MM.1S (cell line): ENCODE measurements at regions not wholly inside any gene's neighbourhood (a gene's known extent, or its start where the extent isn't known, plus 50 kb on each side); places are given as distances from the start of the nearest gene placed in this dataset.
"Not testable (repeated sequence)": the region's sequence is repeated elsewhere in the genome, so short reads cannot be mapped to it uniquely, and the experiment has no call there.

Source experiments
- EZH2 ChIP-seq: fragments of 300-600 bp; sonication (generic); optimal IDR thresholded peaks from 2 replicates; pipeline ENCODE3; 2017; ENCODE audit warnings: low read depth, mild to moderate bottlenecking, antibody characterized with exemption, low read length, mixed read lengths
- TF ChIP-seq, protein P1 (sequence below): fragments of 300-600 bp; sonication (generic); IDR thresholded peaks from 2 replicates; pipeline ENCODE4 v1.5.1; 2016; ENCODE audit warnings: antibody characterized with exemption, low read length, mixed read lengths

DNA sequence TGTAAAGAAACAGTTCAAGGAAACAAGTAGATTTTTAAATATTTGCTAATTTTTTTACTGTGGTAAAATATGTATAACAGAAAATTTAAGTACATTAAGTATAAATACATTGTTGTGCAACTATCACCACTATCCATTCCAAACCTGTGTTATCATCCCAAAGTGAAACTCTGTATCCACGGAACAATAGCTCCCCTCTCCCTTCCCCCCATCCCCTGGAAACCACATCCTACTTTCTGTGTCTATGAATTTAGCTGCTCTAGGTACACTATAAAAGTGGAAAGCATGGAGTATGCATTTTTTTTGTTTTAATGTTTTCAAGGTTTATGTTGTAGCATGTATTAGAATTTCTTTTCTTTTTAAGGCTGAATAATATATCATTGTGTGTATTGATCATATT, 304.4 kb downstream of the CACNA1B start:
- not testable (repeated sequence) for TF ChIP-seq EZH2
- TF ChIP-seq, protein P1, sequence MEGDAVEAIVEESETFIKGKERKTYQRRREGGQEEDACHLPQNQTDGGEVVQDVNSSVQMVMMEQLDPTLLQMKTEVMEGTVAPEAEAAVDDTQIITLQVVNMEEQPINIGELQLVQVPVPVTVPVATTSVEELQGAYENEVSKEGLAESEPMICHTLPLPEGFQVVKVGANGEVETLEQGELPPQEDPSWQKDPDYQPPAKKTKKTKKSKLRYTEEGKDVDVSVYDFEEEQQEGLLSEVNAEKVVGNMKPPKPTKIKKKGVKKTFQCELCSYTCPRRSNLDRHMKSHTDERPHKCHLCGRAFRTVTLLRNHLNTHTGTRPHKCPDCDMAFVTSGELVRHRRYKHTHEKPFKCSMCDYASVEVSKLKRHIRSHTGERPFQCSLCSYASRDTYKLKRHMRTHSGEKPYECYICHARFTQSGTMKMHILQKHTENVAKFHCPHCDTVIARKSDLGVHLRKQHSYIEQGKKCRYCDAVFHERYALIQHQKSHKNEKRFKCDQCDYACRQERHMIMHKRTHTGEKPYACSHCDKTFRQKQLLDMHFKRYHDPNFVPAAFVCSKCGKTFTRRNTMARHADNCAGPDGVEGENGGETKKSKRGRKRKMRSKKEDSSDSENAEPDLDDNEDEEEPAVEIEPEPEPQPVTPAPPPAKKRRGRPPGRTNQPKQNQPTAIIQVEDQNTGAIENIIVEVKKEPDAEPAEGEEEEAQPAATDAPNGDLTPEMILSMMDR, result not testable (repeated sequence)
